OCI-M1 (cell line): ENCODE measurements at regions not wholly inside any gene's neighbourhood (a gene's known extent, or its start where the extent isn't known, plus 50 kb on each side); places are given as distances from the start of the nearest gene placed in this dataset.
"Not testable (repeated sequence)": the region's sequence is repeated elsewhere in the genome, so short reads cannot be mapped to it uniquely, and the experiment has no call there.

Experiments used
- DNase-seq: peaks from one replicate; lab custom pipeline; 2025; lab: John Stamatoyannopoulos, UW

DNA sequence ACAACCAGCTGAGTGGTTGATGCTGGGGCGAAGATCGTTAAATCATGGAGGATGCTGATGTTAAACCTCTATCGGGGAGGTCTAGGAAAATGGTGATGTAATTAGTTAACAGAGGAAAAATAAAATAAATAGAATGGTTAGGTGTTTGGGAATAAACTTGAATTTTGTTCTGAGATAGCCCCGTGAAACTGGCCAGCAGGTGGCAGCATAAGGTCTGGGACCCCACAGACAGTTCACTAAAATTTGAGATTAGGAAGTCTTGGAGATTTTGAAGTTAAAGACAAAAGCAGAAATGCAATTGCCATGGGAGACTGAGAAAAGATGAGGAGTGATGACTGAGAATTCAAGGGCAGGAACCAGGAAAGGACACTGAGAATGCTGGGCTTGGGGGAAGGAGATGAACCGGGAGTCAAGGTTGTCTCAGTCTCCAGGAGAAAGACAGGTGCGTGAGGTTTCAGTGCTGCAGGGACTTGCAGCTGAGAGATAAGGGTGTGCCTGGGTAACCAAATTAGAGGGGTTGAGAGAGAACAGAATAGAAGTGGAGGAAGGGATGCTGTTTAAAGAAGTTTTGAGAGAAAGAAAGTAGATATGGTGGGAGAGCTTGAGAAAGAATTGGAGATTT lies 248.0 kb downstream of the ZNF92 start:
- peak; percentile 74 for DNase-seq

DNA sequence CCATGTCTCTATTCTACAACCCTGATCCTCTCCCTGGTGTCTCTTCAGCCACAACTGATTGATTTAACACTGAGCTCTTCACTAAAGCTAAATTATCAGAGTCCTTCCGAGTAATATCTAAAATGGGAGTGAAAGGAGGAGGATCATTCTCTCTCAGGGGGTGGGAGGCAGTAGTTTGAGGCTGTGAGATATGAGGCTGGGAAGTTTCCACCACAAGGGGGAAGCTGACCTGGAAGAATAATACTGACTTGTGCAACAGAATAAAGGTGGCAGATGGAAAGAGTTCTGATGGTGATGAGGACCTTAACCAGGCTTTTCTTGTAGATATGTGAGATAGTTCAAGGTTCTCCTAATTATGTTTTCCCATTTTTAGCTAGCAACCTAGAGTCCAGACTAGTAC lies 241.6 kb upstream of the VKORC1L1 start:
- DNase-seq = not testable (repeated sequence)

DNA sequence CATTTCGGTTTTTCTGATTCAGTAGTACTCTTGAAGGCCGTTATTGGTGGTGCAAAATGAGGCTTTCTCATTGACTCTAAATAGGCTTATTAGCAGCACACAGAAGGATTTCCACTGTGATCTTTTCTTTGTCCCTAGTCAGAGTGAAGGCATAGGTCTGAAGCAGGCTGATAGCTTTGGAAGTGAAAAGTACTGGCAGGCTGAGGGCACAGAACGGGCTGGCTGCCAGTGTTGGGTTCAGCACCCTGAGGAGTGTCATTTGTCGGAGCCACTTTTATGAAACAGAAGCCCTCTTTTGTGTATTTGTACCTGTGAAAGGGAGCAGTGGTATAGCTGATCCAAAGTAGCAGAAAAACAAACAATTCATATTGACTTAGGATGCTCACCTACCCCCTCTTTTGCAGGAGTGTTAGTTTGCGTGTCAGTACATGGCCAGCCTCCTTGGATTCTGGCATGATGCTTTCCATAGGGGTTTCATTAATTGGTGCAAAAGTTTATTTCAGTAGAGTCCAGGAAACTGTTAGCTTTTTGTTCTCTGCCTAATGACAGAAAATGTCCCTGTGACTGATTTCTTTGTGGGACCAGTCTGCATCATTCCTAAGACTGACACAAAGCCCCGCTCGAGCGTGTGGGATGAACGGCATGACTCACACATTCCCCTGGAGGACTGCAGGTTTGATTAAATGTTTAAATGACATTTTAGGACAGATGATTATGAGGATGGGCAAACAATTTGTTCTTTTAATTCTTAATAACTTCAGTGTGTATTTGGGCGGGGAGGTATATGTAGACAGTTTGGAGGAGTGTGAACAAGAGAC lies 239.1 kb upstream of the VKORC1L1 start:
- not testable (repeated sequence) for DNase-seq

DNA sequence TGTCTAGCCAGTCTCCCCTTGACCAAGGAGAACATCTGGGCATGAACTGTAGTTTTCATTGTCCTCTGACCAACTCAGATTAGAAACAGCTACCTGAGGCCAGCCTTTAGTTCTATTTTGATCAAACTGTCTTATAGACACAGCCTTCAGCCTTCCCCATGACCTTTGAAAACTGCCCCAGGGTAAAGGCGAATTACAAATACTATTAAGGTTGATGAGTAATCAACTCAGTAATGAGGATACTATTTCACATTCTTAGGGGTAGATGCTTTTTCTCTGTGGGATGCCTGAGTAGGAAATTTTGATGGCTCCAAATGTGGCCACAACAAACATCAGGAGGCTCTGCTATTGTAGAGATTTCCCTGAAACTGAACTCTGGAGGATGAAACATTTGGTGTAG lies 234.0 kb upstream of the VKORC1L1 start:
- DNase-seq = not testable (repeated sequence)

DNA sequence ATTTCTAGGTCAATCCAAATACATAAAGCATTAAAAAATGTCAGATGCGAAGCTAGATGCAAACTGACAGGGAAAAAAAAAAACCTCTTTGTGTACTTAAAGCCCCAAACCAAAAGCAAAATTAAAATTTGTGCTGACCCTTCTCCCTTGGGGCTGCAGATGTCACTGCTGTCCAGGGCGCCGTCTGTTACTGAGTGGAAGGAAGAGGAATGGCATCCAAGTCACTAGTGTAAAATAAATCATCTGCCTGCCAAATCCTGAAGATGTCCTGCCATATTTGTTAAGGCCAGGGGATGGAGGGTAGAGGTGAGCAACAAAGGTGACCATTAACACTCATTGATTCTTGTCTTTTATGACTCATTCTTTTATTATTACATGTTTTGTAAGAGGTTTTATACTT lies 233.2 kb upstream of the VKORC1L1 start:
- not testable (repeated sequence) for DNase-seq

DNA sequence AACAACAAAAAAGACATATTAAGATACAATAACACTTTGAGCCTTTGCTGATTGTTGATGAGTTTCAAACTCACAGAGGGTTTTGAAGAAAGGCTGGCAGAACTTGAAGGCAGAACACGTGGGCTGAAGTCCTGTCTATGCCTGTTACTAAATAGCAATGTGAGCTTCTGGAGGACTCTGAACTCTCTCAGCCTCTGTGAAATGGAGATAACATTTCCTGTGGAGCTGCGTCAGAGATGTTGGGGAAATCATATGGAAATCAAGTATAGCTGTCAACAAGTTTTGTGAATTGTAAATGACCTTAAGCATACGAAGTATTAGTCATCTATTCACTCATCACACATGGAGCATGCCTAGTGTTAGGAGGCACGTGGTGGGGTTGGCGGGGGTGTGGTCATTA lies 229.4 kb upstream of the VKORC1L1 start:
- not testable (repeated sequence) for DNase-seq

DNA sequence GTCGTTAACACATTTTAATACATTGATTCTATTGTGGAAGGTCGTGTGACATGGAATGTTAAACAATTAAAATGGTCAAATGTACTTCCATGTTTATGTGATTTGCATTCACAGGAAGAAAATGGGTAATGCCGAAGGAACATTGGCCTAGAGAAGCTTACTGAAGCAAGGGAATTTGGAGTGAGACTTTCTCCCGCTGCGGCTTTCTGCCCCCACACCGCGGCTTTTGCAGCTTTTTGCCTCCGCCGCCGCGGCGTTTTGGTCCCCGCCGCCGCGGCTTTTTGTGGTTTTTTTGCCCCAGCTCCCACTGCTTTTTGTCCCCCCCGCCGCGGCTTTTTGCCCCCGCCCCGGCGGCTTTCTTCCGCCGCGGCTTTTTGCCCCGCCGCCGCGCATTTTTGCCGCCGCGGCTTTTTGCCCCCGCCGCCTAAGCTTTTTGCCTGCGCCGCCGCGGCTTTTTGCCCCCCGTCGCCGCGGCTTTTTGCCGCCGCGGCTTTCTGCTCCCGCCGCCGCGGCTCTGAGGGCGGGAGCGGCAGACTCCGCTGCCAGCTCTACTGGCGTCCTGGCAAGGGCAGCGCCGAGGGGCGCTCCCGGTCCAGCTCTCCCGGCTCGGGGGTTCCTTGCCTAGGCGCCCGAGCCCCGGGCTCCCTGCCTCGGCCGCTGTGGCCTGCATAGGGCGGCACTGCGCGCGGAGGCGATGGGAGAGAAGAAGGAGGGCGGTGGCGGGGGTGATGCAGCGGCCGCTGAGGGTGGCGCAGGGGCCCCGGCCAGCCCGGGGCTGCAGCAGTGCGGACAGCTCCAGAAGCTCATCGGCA lies 225.5 kb upstream of the VKORC1L1 start:
- not testable (repeated sequence) for DNase-seq

DNA sequence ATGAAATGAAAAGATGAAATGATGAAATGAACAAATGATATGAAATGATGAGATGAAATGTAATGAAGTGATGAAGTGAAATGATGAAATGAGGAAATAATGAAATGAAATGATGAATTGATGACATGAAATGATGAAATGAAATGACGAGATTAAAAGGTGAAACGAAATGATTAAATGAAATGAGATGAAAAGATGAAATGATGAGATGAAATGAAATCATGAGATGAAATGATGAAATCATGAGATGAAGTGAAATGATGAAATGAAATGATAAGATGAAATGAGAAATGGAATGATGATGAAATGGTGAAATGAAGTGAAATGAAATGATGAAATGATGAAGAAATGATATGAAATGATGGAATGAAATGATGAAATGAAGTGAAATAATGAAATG lies 221.7 kb upstream of the VKORC1L1 start:
- not testable (repeated sequence) for DNase-seq

DNA sequence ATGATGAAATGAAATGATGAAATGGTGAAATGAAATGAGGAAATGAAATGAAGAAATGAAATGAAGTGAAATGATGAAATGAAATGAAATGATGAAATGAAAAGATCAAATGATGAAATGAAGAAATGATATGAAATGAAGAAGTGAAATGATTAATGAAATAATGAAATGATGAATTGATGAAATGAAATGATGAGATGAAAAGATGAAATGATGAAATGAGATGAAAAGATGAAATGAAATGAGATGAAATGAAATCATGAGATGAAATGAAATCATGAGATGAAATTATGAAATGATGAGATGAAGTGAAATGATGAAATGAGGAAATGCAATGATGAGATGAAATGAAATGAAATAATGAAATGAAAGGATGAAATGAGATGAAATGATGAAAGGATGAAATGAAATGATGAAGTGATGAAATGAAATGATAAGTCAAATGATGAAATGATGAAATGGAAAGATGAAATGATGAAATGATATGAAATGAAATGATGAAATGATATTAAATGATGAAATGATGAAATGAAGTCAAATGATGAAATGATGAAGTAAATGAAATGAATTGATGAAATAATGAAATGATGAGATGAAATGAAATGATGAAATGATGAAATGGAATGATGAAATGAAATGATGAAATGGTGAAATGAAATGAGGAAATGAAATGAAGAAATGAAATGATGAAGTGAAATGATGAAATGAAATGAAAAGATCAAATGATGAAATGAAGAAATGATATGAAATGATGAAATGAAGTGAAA lies 220.9 kb upstream of the VKORC1L1 start:
- DNase-seq = not testable (repeated sequence)

DNA sequence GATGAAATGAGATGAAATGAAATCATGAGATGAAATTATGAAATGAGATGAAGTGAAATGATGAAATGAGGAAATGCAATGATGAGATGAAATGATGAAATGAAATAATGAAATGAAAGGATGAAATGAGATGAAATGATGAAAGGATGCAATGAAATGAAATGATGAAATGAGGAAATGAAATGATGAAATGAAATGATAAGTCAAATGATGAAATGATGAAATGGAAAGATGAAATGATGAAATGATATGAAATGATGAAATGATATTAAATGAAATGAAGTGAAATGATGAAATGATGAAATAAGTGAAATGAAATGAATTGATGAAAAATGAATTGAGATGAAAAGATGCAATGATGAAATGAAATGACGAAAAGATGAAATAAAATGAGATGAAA lies 220.2 kb upstream of the VKORC1L1 start:
- DNase-seq = not testable (repeated sequence)

DNA sequence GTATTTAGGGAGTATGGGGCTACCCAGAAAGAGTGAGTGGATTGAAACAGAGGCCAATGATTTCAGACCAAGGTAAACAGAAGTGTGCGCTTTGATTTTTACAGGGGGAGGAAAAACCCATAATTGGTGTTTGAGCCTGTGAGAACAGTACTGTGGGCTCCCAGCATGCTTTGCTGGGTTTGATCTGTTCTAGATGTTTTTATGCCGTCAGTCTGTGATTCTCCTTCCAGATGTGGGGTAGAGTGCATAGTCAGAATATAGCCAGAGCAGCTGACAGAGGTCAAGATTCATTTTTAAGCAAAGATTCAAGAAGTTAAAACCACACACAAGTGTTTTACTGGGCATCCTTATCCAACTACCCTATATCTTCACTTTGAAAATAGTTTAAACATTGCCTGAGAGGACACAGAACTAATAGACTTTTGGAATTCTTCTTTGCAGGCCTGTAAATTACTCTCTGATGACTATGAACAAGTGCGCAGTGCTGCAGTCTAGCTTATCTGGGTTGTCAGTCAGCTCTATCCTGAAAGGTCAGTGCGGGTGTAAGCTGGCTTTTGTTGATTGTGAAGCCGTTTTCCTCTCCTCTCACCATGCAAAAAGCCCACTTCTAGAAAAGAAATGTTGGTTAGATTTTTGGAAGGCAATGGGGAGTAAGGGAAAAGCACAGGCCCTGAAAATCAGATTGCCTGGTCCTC lies 216.2 kb upstream of the VKORC1L1 start:
- not testable (repeated sequence) for DNase-seq

DNA sequence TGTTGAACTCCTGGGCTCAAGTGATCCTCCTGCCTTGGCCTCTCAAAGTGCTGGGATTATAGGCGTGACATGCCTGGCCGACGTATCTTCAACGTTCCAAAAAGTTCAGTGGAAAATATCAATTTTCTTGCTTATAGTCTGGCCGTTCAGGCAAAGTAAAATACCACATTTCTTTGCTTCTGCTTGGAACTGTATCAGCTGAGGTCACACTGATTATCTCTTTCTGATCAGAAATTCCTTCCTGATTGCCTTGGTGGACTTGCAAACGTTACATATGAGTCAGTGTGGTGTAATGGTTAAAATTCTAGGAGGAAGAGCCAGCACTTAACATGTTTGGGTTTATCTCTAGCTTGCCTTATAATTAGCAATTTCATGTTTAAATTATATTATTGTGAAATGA lies 189.5 kb upstream of the VKORC1L1 start:
- DNase-seq = not testable (repeated sequence)

DNA sequence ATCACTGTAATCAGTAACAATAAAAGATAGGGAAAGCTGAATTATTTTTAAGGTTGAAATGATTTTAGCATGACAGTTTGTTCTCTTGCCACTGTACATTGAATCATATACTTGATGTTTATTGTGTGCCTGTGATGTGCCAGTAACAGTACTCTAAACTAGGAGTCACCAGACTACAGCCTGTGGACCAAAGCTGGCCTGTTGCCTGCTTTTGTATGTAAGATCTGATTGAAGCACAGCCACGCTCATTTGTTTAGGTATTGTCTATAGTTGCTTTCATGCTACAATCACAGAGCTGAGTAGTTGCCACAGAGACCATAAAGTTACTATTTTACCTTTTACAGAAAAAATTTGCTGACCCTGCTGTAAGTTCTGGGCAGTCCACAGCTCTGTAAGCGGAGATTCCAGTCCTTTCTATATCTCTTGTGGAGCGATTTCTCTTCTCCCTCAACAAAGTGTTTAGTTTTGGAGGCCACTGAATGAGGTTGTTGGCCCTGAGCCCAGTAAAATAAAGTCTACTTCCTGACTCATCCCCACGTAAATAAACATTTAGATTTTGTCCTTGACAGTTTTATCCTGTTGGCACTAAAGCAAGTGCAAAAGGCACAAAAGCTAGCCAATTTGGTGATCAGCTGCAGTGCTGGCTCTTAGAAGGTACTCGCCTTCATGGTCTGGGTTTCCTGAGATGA lies 173.7 kb upstream of the VKORC1L1 start:
- not testable (repeated sequence) for DNase-seq

DNA sequence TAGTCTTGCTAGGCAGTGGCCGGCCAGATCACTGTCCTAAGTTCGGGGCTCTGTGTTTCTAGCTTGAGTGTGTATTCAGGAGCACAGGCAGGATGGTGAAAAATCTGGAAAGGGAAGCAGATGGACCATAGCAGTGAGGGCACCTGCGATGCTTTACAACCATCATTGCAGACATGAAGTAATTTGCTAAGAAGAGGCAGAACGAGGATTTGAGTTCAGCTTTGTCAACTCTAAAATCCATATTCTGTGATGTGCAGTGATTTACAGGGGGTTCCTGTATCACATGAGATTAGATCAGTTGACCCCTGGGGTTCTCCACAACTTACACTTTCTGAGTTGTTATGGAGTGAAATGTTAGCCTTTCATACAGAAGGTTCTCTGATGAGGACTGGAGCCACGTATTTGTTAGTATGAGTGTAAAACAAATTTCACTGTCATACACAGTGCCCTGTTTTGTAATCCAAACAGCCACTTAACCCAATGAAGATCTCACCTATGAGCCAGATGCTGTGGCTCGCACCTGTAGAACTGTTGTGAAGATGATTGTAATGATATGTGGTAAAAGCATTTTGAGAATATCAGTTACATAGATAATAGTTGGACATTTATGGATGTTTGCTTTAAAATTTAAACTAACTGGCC lies 173.0 kb upstream of the VKORC1L1 start:
- DNase-seq = not testable (repeated sequence)

DNA sequence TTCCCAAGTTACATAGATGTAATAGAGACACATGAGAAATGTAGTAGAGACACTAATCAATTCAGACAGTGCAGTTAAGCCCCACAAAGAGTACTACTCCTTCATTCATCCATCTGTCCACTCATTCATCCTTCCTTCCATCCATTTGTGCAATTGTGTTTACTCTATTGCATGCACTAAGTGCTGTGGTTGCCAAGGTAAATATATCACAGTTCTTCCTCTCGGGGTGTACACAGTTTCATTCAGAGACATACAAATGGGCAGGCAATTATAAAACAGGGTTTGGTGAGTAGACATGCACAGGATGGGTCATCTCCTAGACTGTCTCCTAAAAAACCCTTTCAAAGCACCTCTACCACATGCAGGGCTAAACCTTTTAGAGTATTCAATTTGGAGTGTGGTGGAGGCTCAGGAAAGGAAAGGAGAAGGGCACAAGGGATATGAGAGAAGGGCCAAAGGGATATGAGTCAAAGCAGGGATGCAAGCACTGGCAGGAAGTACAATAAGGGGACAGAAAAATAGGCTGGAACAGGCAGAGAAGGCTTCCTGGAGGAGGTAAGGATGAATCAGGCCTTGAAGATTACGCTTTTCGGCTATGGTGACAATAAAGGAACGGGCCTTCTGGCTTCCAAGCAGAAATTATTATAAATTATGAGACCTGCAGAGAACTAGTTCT lies 153.6 kb upstream of the VKORC1L1 start:
- DNase-seq = not testable (repeated sequence)

DNA sequence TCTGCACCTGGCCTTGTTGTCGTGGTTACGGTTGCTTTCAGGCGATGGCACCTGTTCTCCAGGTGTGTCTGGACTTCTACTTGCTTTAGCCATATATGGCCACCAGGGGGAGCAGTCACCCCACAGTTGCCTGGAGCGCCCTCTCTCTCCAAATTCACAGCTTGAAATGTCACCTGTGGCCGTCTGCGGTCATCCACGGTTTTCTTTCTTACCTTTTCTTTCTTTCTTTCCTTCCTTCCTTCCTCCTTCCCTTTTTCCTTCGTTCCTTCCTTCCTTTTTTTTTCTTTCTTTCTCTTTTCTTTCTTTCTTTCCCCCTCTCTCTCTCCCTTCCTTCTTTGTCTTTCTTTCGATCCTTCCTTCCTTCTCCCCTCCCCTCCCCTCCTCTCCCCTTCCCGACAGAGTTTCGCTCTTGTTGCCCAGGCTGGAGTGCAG lies 150.5 kb upstream of the VKORC1L1 start:
- DNase-seq = peak; percentile 55

DNA sequence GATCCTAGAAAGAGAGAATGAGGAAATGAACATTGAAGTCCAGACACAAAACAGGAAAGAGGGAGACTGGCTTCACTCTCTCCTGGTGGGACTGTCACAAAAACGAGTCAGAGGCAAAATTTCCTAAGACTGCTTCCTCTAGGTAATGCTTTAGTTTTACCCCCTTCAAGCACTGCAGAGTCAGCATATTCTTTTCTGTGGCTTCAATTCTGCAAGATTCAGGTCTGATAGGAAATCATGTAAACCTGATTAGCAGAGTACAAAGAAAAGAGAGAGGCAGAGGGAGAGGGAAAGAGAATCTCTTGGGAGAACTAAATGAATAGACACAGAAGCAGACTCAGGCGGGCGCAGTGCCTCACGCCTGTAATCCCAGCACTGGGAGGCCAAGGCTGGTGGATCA lies 145.7 kb upstream of the VKORC1L1 start:
- DNase-seq = not testable (repeated sequence)

DNA sequence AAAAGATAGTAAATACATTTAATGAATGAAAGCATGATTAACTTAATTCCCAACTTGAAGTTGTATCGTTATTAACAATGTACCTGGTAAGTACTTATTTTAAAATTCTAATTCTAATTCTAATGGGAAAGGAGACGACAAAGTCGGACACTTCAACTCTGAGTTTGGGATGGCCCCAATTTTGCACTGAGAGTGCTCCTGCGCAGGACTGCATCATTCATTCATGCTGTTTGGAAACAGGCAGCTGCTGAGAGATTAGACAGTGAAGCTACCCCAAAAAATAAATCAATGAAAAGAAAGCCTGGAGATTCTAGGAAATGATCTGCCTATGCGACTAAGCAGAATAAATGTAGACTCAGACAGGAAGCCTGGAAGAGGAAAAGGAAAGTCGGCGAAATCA lies 141.7 kb upstream of the VKORC1L1 start:
- DNase-seq = no peak

DNA sequence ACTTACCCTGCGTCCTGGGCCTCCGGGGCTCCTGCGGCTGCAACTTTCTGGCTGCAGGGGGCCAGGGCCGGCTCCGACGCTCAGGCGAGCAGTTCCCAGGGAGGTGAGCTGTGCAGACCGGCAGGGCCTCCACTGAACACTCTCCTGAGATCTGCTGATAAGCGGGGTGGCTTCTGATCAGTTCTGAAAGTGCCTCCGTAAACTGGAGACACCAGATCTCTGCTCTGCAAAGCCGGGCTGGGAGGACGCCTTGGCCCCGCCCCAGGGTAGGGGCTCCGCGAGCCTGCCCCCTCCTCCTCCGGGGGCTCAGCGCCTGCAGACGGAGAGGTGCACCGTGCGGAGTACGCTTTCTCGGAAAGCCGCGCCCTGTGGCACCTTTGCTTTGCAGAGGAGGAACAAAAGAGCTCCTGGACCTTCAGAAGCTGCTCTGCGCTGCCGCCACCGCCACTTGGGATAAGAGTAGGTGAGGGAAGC lies 141.3 kb upstream of the VKORC1L1 start:
- no peak for DNase-seq
